SK-N-SH treated with all-trans-retinoic acid at 6 μM for 48 hours (cell line): ENCODE measurements at regions not wholly inside any gene's neighbourhood (a gene's known extent, or its start where the extent isn't known, plus 50 kb on each side); places are given as distances from the start of the nearest gene placed in this dataset.

ENCODE experiments used
- ATAC-seq: fragments of 200-7000 bp; cut with Tn5 transposase; 3 replicates; pipeline ENCODE4 v1.9.1; 2020; ENCODE audit warnings: mild to moderate bottlenecking, moderate library complexity
- ARNTL ChIP-seq: fragments of 450-650 bp; formaldehyde crosslinking; IDR thresholded peaks from 2 replicates; pipeline ENCODE4 v1.5.0; 2020; ENCODE audit warnings: low read depth, mild to moderate bottlenecking, moderate library complexity, borderline replicate concordance
- BACH2 ChIP-seq: fragments of 250-450 bp; sonication (Bioruptor Pico); IDR thresholded peaks from 2 replicates; pipeline ENCODE4 v1.9.0; 2021; ENCODE audit warnings: mild to moderate bottlenecking, borderline replicate concordance
- CREB5 ChIP-seq: fragments of 250-450 bp; sonication (Bioruptor Pico); IDR thresholded peaks from 2 replicates; pipeline ENCODE4 v1.5.1; 2020; ENCODE audit warnings: low read depth, mild to moderate bottlenecking, moderate library complexity
- CSDC2 ChIP-seq: fragments of 250-450 bp; sonication (Bioruptor Pico); IDR thresholded peaks from 2 replicates; pipeline ENCODE4 v1.5.0; 2020; ENCODE audit warnings: mild to moderate bottlenecking, moderate library complexity
- CSRNP3 ChIP-seq: fragments of 250-450 bp; sonication (Bioruptor Pico); IDR thresholded peaks from 2 replicates; pipeline ENCODE4 v1.5.1; 2021; ENCODE audit warnings: mild to moderate bottlenecking, moderate library complexity
- ESRRG ChIP-seq: fragments of 250-450 bp; sonication (Bioruptor Pico); IDR thresholded peaks from 2 replicates; pipeline ENCODE4 v1.6.1; 2021; ENCODE audit warnings: mild to moderate bottlenecking
- GLIS3 ChIP-seq: fragments of 250-450 bp; sonication (Bioruptor Pico); IDR thresholded peaks from 2 replicates; pipeline ENCODE4 v1.5.0; 2020; ENCODE audit warnings: mild to moderate bottlenecking, moderate library complexity
- ISL1 ChIP-seq: fragments of 250-450 bp; sonication (Bioruptor Pico); IDR thresholded peaks from 2 replicates; pipeline ENCODE4 v2.1.2; 2022; ENCODE audit warnings: mild to moderate bottlenecking, moderate library complexity
- OSR1 ChIP-seq: fragments of 250-450 bp; sonication (Bioruptor Pico); IDR thresholded peaks from 2 replicates; pipeline ENCODE4 v1.8.0; 2022; ENCODE audit warnings: moderate library complexity, mild to moderate bottlenecking, inconsistent platforms
- POU6F1 ChIP-seq: fragments of 250-450 bp; sonication (Bioruptor Pico); IDR thresholded peaks from 2 replicates; pipeline ENCODE4 v1.8.0; 2021; ENCODE audit warnings: low read depth, mild to moderate bottlenecking, moderate library complexity, borderline replicate concordance
- PPARA ChIP-seq: fragments of 250-450 bp; sonication (Bioruptor Pico); IDR thresholded peaks from 2 replicates; pipeline ENCODE4 v1.5.0; 2020; ENCODE audit warnings: mild to moderate bottlenecking, borderline replicate concordance
- RARB ChIP-seq: fragments of 250-450 bp; sonication (Bioruptor Pico); IDR thresholded peaks from 2 replicates; pipeline ENCODE4 v1.8.0; 2021; ENCODE audit warnings: mild to moderate bottlenecking, moderate library complexity
- SNAI2 ChIP-seq: fragments of 250-450 bp; sonication (Bioruptor Pico); IDR thresholded peaks from 2 replicates; pipeline ENCODE4 v1.5.0; 2020; ENCODE audit warnings: mild to moderate bottlenecking, moderate library complexity
- TCF4 ChIP-seq: fragments of 250-450 bp; sonication (Bioruptor Pico); IDR thresholded peaks from 2 replicates; pipeline ENCODE4 v1.8.0; 2021; ENCODE audit warnings: mild to moderate bottlenecking, moderate library complexity, borderline replicate concordance
- TOX ChIP-seq: fragments of 250-450 bp; sonication (Bioruptor Pico); IDR thresholded peaks from 2 replicates; pipeline ENCODE4 v1.8.0; 2021; ENCODE audit warnings: mild to moderate bottlenecking, moderate library complexity, borderline replicate concordance
- ZC3H10 ChIP-seq: fragments of 250-450 bp; sonication (Bioruptor Pico); IDR thresholded peaks from 2 replicates; pipeline ENCODE4 v1.5.1; 2021; ENCODE audit warnings: mild to moderate bottlenecking, moderate library complexity
- ZFP3 ChIP-seq: fragments of 250-450 bp; sonication (Bioruptor Pico); IDR thresholded peaks from 2 replicates; pipeline ENCODE4 v1.5.0; 2020; ENCODE audit warnings: mild to moderate bottlenecking, moderate library complexity
- ZFP30 ChIP-seq: fragments of 450-650 bp; formaldehyde crosslinking; IDR thresholded peaks from 2 replicates; pipeline ENCODE4 v1.5.0; 2022; ENCODE audit warnings: mild to moderate bottlenecking, moderate library complexity
- ZNF565 ChIP-seq: fragments of 450-650 bp; formaldehyde crosslinking; conservative IDR thresholded peaks from 2 replicates; pipeline ENCODE4 v1.5.0; 2020; ENCODE audit warnings: low read depth, mild to moderate bottlenecking, moderate library complexity
- ZNF70 ChIP-seq: fragments of 450-650 bp; formaldehyde crosslinking; IDR thresholded peaks from 2 replicates; pipeline ENCODE4 v1.5.0; 2020; ENCODE audit warnings: mild to moderate bottlenecking, moderate library complexity
- ZNF8 ChIP-seq: fragments of 450-650 bp; formaldehyde crosslinking; IDR thresholded peaks from 2 replicates; pipeline ENCODE4 v1.5.0; 2020; ENCODE audit warnings: mild to moderate bottlenecking, moderate library complexity
- TF ChIP-seq, protein P1 (sequence below): fragments of 250-450 bp; sonication (Bioruptor Pico); IDR thresholded peaks from 2 replicates; pipeline ENCODE4 v1.8.0; 2020; ENCODE audit warnings: mild to moderate bottlenecking, moderate library complexity, borderline replicate concordance
- TF ChIP-seq, protein P2 (sequence below): fragments of 250-450 bp; sonication (Bioruptor Pico); IDR thresholded peaks from 2 replicates; pipeline ENCODE4 v1.5.0; 2020; ENCODE audit warnings: mild to moderate bottlenecking, moderate library complexity

GRCh38 chr10:53744746-53745145, 972.2 kb upstream of the MBL2 start:
- no peak for ATAC-seq
- TF ChIP-seq ZNF565 (CRISPR knock-in tag) = no peak
- TF ChIP-seq TOX (CRISPR knock-in tag) = no peak
- no peak for TF ChIP-seq ZC3H10 (CRISPR knock-in tag)
- TF ChIP-seq ZFP30 = no peak
- no peak for TF ChIP-seq RARB
- TF ChIP-seq ZNF70 = no peak
- TF ChIP-seq ISL1 = no peak
- TF ChIP-seq ZNF8 = no peak
- TF ChIP-seq, protein P1, sequence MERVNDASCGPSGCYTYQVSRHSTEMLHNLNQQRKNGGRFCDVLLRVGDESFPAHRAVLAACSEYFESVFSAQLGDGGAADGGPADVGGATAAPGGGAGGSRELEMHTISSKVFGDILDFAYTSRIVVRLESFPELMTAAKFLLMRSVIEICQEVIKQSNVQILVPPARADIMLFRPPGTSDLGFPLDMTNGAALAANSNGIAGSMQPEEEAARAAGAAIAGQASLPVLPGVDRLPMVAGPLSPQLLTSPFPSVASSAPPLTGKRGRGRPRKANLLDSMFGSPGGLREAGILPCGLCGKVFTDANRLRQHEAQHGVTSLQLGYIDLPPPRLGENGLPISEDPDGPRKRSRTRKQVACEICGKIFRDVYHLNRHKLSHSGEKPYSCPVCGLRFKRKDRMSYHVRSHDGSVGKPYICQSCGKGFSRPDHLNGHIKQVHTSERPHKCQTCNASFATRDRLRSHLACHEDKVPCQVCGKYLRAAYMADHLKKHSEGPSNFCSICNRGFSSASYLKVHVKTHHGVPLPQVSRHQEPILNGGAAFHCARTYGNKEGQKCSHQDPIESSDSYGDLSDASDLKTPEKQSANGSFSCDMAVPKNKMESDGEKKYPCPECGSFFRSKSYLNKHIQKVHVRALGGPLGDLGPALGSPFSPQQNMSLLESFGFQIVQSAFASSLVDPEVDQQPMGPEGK = no peak

GRCh38 chr10:53744176-53744575, 971.6 kb upstream of the MBL2 start:
- no peak for ATAC-seq
- no peak for TF ChIP-seq ARNTL
- no peak for TF ChIP-seq ZFP3 (CRISPR knock-in tag)
- TF ChIP-seq ZFP30 = no peak
- no peak for TF ChIP-seq ISL1
- TF ChIP-seq ZNF70 = no peak
- no peak for TF ChIP-seq GLIS3 (CRISPR knock-in tag)
- TF ChIP-seq CREB5 (CRISPR knock-in tag) = no peak
- no peak for TF ChIP-seq BACH2 (CRISPR knock-in tag)
- no peak for TF ChIP-seq TCF4 (CRISPR knock-in tag)
- no peak for TF ChIP-seq CSDC2 (CRISPR knock-in tag)
- TF ChIP-seq TOX (CRISPR knock-in tag) = no peak

DNA sequence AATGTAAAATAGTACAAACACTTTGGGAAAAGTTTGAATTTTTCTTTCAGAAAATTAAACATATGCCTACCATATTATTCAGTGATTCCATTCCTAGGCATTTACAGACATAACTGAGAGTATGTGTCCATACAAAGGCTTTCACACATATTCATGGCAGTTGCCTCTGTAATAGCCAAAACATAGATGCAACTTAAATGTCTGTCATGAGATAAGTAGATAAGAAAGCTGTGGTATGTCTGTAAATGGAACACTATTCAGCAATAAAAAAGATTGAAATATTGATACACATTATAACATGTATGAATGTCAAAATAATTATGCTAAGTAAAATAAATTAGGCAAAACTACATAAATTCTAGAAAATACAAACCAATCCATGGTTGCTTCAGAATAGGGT, 964.5 kb upstream of the MBL2 start:
- TF ChIP-seq ZNF8 (peak; percentile 96), ZNF70 (no peak)
- ATAC-seq = no peak

DNA sequence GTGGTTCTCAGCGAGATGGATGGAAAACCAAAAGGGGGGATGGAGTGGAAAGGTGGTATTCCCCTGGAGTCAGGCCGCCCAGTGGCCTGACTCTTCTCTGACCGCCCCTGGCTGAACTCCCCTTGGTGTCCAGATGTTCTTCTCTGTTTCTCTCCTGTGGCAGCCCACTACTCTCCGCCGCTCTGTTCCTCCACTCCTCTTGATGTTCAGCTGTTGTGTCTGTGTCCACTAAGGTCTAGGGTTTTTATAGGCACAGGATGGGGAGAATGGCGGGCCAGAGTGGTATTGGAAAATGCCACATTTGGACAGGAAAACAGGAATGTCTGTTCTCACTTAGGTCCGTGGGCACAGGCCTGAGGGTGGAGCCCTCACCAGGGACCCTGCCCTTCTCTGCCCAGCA, 954.3 kb upstream of the MBL2 start:
- no peak for TF ChIP-seq CSDC2 (CRISPR knock-in tag)
- TF ChIP-seq CREB5 (CRISPR knock-in tag) = no peak
- no peak for TF ChIP-seq ARNTL
- TF ChIP-seq ESRRG = no peak
- TF ChIP-seq, protein P1 = no peak
- TF ChIP-seq ZC3H10 (CRISPR knock-in tag) = no peak
- TF ChIP-seq, all 23 proteins: peak for 0
- ATAC-seq = no peak

DNA sequence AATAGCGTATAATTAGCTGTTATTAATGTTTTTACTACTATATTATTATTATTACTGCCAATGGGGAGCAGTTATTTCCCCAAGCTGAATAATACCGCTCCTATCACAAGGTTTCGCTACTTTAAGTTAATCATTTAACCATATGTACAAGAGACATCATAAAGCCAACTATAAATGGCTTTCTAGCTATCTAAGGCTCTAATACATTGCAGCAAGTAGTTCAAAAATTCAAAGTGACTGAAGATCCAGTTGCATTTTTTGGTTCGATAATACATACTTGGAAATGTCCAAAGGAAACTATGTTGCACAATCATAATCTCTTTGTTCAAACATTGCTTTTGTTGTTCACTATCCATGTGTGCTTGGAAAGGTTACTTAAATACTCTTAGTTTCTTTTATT, 952.0 kb upstream of the MBL2 start:
- no peak for ATAC-seq
- TF ChIP-seq ZNF70 (no peak), ZFP30 (no peak), ZFP3 (CRISPR knock-in tag) (no peak), TCF4 (CRISPR knock-in tag) (no peak), PPARA (no peak), ARNTL (no peak), GLIS3 (CRISPR knock-in tag) (no peak), POU6F1 (no peak), CSRNP3 (CRISPR knock-in tag) (no peak), OSR1 (CRISPR knock-in tag) (no peak), ZC3H10 (CRISPR knock-in tag) (no peak), TOX (CRISPR knock-in tag) (no peak), RARB (no peak), SNAI2 (CRISPR knock-in tag) (no peak), CSDC2 (CRISPR knock-in tag) (no peak)
- TF ChIP-seq, protein P2, sequence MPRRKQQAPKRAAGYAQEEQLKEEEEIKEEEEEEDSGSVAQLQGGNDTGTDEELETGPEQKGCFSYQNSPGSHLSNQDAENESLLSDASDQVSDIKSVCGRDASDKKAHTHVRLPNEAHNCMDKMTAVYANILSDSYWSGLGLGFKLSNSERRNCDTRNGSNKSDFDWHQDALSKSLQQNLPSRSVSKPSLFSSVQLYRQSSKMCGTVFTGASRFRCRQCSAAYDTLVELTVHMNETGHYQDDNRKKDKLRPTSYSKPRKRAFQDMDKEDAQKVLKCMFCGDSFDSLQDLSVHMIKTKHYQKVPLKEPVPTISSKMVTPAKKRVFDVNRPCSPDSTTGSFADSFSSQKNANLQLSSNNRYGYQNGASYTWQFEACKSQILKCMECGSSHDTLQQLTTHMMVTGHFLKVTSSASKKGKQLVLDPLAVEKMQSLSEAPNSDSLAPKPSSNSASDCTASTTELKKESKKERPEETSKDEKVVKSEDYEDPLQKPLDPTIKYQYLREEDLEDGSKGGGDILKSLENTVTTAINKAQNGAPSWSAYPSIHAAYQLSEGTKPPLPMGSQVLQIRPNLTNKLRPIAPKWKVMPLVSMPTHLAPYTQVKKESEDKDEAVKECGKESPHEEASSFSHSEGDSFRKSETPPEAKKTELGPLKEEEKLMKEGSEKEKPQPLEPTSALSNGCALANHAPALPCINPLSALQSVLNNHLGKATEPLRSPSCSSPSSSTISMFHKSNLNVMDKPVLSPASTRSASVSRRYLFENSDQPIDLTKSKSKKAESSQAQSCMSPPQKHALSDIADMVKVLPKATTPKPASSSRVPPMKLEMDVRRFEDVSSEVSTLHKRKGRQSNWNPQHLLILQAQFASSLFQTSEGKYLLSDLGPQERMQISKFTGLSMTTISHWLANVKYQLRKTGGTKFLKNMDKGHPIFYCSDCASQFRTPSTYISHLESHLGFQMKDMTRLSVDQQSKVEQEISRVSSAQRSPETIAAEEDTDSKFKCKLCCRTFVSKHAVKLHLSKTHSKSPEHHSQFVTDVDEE (CRISPR knock-in tag) = no peak
